HUES6 (cell line): ENCODE measurements at regions not wholly inside any gene's neighbourhood (a gene's known extent, or its start where the extent isn't known, plus 50 kb on each side); places are given as distances from the start of the nearest gene placed in this dataset.

Source experiments
- H3K27ac ChIP-seq: 2 replicates; pipeline ENCODE4 v1.7.0; 2013; ENCODE audit warnings: low read depth, mild to moderate bottlenecking, low read length, inconsistent platforms
- H3K27me3 ChIP-seq: 2 replicates; pipeline ENCODE4 v1.6.1; 2013; ENCODE audit warnings: low read length; ENCODE audit not compliant: control insufficient read depth, insufficient read depth
- H3K36me3 ChIP-seq: 2 replicates; pipeline ENCODE4 v1.6.1; 2013; ENCODE audit warnings: low read length; ENCODE audit not compliant: control insufficient read depth, insufficient read depth
- H3K4me1 ChIP-seq: 2 replicates; pipeline ENCODE4 v1.6.1; 2013; ENCODE audit warnings: low read length; ENCODE audit not compliant: control insufficient read depth, insufficient read depth
- H3K4me3 ChIP-seq: 2 replicates; pipeline ENCODE4 v1.5.1; 2013; ENCODE audit warnings: low read depth, low read length
- H3K9ac ChIP-seq: one replicate; pipeline ENCODE4 v1.6.1; 2013; ENCODE audit warnings: mild to moderate bottlenecking, low read length
- H3K9me3 ChIP-seq: 2 replicates; pipeline ENCODE4 v1.6.1; 2013; ENCODE audit warnings: low read depth, low read length; ENCODE audit not compliant: control insufficient read depth, insufficient read depth

GRCh38 chr10:56583316-56583715, 222.3 kb upstream of the ZWINT start:
- H3K36me3 ChIP-seq = no peaks in the 10 kb centered on the region
- H3K27ac ChIP-seq = no peak overlapping the region
- H3K9ac ChIP-seq = no peak overlapping the region
- no peaks in the 10 kb centered on the region for H3K9me3 ChIP-seq
- H3K4me1 ChIP-seq = 0 out of 2 replicates have a peak, but pooled peaks cover 4% of the 10 kb centered on the region
- no peaks in the 10 kb centered on the region for H3K27me3 ChIP-seq
- H3K4me3 ChIP-seq = no peak overlapping the region

- H3K4me1 ChIP-seq = no peaks in the 10 kb centered on the region
- H3K36me3 ChIP-seq = no peaks in the 10 kb centered on the region
- H3K27me3 ChIP-seq = no peaks in the 10 kb centered on the region
- H3K4me3 ChIP-seq = no peak overlapping the region
- H3K9ac ChIP-seq = no peak overlapping the region
- H3K27ac ChIP-seq = no peak overlapping the region
- peaks cover 27% of the 10 kb centered on the region for H3K9me3 ChIP-seq
These were observed 206.5 kb upstream of the ZWINT start for GRCh38 chr10:56567580-56567979.

- Histone ChIP-seq H3K4me1 (no peaks in the 10 kb centered on the region), H3K27me3 (no peaks in the 10 kb centered on the region), H3K27ac (no peak overlapping the region), H3K4me3 (no peak overlapping the region), H3K9ac (no peak overlapping the region), H3K9me3 (no peaks in the 10 kb centered on the region), H3K36me3 (no peaks in the 10 kb centered on the region)
These were observed 200.3 kb upstream of the ZWINT start for GRCh38 chr10:56561336-56561735.

- Histone ChIP-seq H3K36me3 (no peaks in the 10 kb centered on the region), H3K9ac (no peak overlapping the region), H3K27me3 (no peaks in the 10 kb centered on the region), H3K4me1 (no peaks in the 10 kb centered on the region), H3K4me3 (no peak overlapping the region), H3K27ac (no peak overlapping the region), H3K9me3 (no peaks in the 10 kb centered on the region)
These were observed 190.0 kb upstream of the ZWINT start for GRCh38 chr10:56551037-56551436.

- Histone ChIP-seq H3K36me3 (no peaks in the 10 kb centered on the region), H3K27ac (no peak overlapping the region), H3K4me3 (no peak overlapping the region), H3K9me3 (no peaks in the 10 kb centered on the region), H3K27me3 (no peaks in the 10 kb centered on the region), H3K9ac (no peak overlapping the region), H3K4me1 (no peaks in the 10 kb centered on the region)
These were observed 186.1 kb upstream of the ZWINT start for GRCh38 chr10:56547163-56547562.

- Histone ChIP-seq H3K4me3 (no peak overlapping the region), H3K27me3 (peaks cover 33% of the 10 kb centered on the region), H3K9ac (no peak overlapping the region), H3K27ac (no peak overlapping the region; the same call in 1 of the 2 replicates), H3K36me3 (no peaks in the 10 kb centered on the region), H3K9me3 (no peaks in the 10 kb centered on the region), H3K4me1 (peaks cover 15% of the 10 kb centered on the region; the same call in 1 of the 2 replicates)
These were observed 176.9 kb upstream of the ZWINT start for GRCh38 chr10:56537984-56538383.

- Histone ChIP-seq H3K27ac (no peak overlapping the region), H3K27me3 (no peaks in the 10 kb centered on the region), H3K9ac (no peak overlapping the region), H3K36me3 (no peaks in the 10 kb centered on the region), H3K9me3 (no peaks in the 10 kb centered on the region), H3K4me3 (no peak overlapping the region), H3K4me1 (no peaks in the 10 kb centered on the region)
These were observed 161.1 kb upstream of the ZWINT start for GRCh38 chr10:56522166-56522565.

- no peaks in the 10 kb centered on the region for H3K27me3 ChIP-seq
- H3K36me3 ChIP-seq = no peaks in the 10 kb centered on the region
These were observed 147.5 kb upstream of the ZWINT start for GRCh38 chr10:56508562-56508961.

GRCh38 chr10:56507033-56507432, 146.0 kb upstream of the ZWINT start:
- no peaks in the 10 kb centered on the region for H3K9me3 ChIP-seq
- H3K4me3 ChIP-seq = no peak overlapping the region
- H3K9ac ChIP-seq = no peak overlapping the region
- H3K27ac ChIP-seq = no peak overlapping the region
- H3K27me3 ChIP-seq = no peaks in the 10 kb centered on the region
- no peaks in the 10 kb centered on the region for H3K36me3 ChIP-seq
- H3K4me1 ChIP-seq = no peaks in the 10 kb centered on the region

More at GRCh38 chr10:56508562-56508961, 147.5 kb upstream of the ZWINT start:
- Histone ChIP-seq H3K27ac (no peak overlapping the region), H3K4me1 (no peaks in the 10 kb centered on the region), H3K4me3 (no peak overlapping the region), H3K9ac (no peak overlapping the region), H3K9me3 (no peaks in the 10 kb centered on the region)

GRCh38 chr10:56505555-56505954, 144.5 kb upstream of the ZWINT start:
- Histone ChIP-seq H3K4me3 (no peak overlapping the region), H3K9ac (no peak overlapping the region), H3K36me3 (no peaks in the 10 kb centered on the region), H3K9me3 (no peaks in the 10 kb centered on the region), H3K4me1 (no peaks in the 10 kb centered on the region), H3K27me3 (no peaks in the 10 kb centered on the region), H3K27ac (no peak overlapping the region)

GRCh38 chr10:56496186-56496486, 135.1 kb upstream of the ZWINT start:
- H3K36me3 ChIP-seq = no peaks in the 10 kb centered on the region
- no peak overlapping the region for H3K4me3 ChIP-seq
- H3K9me3 ChIP-seq = no peaks in the 10 kb centered on the region
- no peak overlapping the region for H3K27ac ChIP-seq
- no peaks in the 10 kb centered on the region for H3K4me1 ChIP-seq
- no peak overlapping the region for H3K9ac ChIP-seq
- H3K27me3 ChIP-seq = no peaks in the 10 kb centered on the region

GRCh38 chr10:56487746-56488145, 126.7 kb upstream of the ZWINT start:
- Histone ChIP-seq H3K27ac (no peak overlapping the region), H3K4me1 (no peaks in the 10 kb centered on the region), H3K4me3 (no peak overlapping the region), H3K36me3 (no peaks in the 10 kb centered on the region), H3K27me3 (no peaks in the 10 kb centered on the region), H3K9me3 (no peaks in the 10 kb centered on the region), H3K9ac (no peak overlapping the region)
